HG02610 (cell line): ENCODE measurements at regions not wholly inside any gene's neighbourhood (a gene's known extent, or its start where the extent isn't known, plus 50 kb on each side); places are given as distances from the start of the nearest gene placed in this dataset.
"Not testable (repeated sequence)": the region's sequence is repeated elsewhere in the genome, so short reads cannot be mapped to it uniquely, and the experiment has no call there.

Source experiments
- ATAC-seq: cut with Tn5 transposase; IDR thresholded peaks from one replicate; pipeline ENCODE4 v1.9.1; 2021; ENCODE audit warnings: mild to moderate bottlenecking, moderate library complexity; ENCODE audit not compliant: unreplicated experiment

DNA sequence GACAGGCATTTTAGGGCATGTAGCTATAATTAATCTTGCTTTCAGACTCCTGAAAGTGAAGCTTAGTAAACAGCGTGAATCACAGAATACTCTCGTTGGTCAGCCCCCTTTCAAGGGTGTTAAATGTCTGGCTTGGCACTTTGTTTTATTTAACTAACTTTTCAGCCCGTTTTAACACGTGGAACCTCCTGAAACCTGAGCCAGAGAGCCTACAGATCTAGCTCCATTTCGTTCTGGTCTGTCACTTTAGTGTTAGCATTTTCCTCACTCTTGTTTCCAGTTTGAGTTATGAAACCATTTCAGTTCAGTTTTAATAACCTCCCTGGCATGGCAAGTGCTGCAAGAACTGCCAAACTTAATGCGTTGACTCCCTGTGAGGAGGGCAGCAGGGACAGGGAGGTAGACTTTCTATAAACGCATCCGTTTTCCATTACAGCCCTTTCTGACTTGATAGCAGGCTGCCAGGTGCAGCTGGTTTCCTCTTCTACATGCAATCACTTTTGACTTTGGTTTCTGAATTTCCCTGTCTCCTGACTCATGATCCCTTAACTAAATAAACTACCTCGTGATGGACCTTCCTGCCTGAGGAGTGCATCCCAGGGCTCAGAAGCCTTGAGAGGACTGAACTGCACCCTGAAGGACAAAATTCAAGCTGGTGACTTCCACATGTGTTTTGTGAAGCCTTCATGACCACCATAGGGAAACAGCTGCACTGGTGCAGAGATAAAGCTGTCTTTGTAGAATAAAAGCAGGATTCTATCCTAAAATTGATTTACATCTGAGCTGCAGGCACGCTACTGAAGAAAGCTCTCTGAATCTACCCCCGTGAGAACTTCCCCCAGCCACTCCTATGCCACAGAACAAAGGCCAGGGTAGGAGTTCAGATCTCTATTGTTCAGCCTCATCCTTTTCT lies 192.6 kb downstream of the DLEU7 start:
- no peak for ATAC-seq

DNA sequence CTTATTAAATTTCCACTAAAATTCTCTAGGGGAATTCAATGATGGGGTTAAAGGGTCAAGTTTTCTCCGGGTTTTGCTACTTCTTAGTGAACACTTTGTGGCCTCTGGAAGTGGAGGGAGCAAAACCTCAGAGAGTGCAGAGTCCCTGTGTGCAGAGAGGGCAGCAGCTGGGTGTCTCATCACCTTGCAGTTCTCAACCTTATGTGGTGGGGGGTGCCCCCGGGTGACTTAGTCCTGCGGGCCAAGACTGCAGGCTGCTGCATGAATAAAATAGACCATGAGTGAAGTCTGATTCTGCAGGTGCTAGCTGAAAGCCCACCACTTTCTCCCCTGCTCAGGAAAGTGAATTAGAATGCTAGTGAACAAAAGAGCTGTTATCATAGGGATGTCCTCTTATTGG lies 191.6 kb downstream of the DLEU7 start:
- no peak for ATAC-seq

DNA sequence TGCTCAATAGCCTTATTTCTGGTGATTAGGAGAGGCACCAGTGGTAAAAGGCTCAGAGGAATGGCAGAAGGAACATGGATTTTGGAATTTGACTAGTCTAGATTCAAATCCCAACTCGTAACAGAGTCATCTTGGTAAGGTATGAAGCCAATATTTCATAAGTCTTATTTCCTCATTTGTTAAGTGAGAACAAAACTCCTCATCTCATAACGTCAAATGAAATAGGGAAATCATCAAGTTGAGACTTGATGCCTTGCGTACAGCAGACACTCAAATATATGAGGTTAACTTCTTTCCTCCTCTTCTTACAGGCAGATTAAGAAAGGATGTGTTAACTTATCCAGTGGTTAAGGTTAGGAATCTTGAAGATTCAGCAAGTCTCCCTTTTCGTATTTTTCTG lies 189.2 kb downstream of the DLEU7 start:
- no peak for ATAC-seq

DNA sequence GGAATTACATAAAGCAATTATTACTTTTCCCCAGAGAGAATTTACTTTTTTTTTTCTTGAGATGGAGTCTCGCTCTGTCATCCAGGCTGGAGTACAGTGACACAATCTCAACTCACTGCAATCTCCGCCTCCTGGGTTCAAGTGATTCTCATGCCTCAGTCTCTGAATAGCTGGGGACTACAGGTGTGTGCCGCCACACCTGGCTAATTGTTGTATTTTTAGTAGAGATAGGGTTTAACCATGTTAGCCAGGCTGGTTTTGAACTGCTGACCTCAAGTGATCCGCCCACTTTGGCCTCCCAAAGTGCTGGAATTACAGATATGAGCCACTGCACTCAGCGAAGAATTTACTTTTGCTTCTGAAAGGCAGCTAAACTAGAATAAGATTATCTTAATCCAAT lies 181.6 kb downstream of the DLEU7 start:
- ATAC-seq: not testable (repeated sequence)

DNA sequence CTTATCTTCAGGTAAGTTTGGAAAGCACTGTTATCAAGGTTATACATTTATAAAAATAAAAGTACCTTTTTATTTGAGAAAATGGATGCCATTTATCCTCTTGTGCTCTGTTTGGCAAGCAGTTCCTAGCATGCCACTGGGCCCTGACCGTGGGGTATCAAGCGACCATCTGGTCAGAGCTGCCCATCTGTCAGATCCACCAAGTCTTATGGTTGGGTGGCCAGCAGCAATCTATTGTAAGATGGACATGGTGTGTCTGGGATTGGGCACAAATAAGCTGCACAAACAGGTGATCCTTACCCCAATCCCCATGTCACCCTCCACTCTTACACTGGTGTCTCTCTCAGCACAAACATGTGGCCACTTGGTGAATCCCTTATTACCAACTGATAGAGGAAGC lies 178.5 kb downstream of the DLEU7 start:
- no peak for ATAC-seq

DNA sequence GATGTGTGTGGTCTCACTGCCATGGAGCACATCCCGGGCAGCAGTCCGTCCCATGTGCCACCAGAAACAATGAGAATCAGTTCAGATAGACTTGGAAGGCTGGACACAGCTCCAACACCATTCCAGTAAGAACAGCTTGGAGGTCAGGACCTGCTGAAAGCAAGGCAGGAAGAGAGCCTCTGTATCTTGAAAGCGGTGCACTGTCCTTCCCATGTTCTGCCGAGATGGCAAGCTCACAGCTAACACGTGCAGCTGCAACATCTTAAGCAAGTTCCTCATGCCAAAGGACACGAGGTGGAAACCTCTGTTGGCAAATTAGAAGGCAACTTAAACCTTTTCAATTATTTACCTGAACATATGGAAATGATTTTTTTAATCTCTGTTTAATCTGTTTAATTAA lies 175.4 kb downstream of the DLEU7 start:
- ATAC-seq: no peak

DNA sequence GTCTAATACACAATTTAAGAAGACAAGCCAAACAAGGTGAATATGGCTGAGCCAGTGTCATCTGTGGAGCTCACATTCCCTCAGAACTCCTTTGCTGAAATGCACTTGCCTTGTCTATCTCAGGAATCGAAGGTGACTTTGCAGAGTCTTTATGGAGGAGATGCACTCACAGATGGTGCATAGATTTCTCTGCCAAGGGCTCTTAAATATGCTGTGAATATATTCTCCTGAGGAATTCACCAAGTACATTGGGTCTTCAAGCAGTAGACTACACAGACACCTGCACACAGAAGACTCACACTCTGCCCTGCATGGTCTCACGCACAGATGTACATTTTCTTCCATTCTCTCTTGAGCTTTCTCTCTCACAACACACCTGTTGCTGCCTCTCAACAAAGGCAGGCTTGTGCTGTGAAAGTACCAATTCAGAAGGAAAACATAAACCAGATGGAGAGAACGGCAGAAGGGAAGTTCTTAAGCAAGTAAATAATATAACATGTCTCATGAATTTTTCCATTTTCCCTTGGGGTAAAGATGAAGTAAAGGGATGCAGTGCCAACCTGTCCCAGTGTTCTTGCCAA lies 174.7 kb downstream of the DLEU7 start:
- no peak for ATAC-seq

DNA sequence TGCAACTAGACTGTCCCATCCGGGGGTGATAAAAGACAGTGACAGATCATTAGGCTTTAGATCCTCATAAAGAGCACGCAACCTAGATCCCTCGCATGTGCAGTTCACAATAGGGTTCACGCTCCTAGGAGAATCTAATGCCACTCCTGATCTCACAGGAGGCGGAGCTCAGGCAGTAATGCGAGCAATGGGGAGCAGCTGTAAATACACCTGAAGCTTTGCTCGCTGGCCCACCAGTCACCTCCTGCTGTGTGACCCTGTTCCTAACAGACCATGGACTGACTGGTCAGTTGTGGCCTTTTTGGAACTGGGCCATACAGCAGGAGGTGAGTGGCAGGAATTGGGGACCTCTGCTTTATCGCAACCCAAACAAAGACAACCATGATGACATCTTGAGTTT lies 173.2 kb downstream of the DLEU7 start:
- ATAC-seq: no peak

DNA sequence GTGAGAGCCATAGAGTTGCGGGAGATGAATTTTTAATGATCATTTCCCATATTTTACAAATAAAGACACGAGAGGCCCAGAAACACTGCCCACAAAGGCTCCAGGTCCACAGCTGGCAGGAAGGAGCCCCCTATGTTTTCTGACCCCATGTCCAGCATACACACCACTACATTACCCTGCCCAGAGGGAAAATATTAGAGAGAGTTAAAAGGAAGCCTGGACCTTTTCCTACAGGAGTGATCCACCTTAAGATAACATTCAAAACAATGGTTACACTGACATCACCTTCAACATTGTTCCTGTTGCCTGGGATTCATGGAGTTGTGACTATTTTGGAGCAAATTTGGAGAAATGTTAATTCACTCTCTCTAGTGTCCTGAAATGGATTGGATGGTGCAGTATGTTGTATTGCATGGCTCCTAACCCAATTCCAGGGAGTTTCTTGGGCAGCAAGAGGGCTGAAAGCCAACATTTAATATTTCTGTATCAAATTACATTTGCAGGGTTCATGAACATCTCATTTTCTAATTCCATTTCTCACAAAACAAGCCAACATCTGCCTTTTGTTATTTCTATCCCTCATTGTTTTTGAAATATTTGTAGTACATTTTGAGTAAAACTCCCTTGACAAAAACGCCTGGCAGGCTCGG lies 172.5 kb downstream of the DLEU7 start:
- ATAC-seq: no peak

DNA sequence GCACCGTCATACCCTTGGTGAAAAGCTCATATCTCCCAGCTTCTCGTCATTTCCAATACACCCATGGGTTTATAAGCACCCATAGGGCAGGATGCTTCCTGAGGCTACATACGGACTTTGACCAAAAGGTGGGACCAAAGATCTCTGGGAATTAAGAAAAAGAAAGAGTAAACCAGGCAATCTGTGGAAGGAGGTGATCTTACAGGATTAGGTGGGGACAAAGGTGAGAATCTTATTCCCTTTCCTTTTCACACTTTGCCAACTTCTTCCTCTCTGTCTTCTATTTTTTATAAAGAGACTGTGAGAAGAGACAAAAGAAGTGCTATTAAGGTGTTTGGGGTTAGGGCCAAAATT lies 172.0 kb downstream of the DLEU7 start:
- ATAC-seq: no peak

DNA sequence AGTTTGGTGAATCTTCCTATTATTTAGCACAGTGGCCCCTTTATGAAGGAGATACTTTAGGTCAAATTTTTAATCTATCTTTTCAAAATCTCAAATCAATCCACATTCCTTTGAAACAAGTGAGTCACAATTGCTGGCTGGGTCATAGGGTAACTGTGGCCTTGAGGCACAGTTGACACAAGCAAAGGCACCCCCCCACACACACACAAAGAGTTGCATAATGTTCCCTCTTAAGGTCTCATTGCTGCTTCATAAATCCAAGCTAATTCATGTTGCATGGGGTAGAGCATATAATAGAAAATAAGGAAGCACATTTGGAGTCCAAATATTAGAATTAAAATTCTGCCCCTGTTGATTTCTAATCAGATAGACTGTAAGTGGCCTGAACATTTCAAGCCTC lies 171.5 kb downstream of the DLEU7 start:
- ATAC-seq: no peak

DNA sequence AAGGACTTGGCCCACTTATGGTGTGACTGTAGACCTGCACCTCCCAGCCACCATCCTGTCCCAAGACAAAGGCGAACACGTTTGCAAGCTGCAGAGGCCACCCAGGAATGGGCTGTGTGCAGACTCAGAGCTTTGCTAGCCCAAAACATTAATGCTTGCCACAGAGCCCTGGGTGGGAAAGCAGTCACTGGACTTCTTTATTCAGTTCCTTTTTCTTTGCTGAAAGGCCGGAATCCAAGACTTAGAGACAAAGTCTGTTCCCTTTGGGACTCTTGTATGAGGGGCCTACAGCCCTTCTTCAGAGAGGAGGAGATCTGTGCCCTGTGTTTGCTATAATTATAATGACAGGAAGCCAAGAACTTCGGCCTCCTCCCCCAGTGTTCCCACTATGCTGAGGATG lies 167.8 kb downstream of the DLEU7 start:
- no peak for ATAC-seq

DNA sequence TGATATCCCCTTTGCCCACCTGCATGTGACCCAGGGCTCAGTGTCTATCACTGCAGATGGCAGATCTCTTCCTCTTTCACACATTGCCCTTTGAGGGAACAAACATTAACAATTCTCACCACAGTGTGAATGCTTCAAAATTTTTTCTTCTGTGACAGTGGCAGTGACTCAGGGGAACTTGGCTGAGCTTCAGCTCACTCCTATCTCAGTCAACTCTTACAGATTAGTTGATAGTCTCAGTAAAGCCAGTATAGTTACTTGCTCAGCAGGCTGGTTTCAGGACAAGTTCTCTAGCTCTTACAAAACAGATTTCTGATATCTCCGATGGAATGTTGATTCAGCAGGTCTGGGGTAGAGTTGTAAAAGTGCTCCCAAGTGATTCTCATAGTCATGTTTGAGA lies 166.9 kb downstream of the DLEU7 start:
- no peak for ATAC-seq

DNA sequence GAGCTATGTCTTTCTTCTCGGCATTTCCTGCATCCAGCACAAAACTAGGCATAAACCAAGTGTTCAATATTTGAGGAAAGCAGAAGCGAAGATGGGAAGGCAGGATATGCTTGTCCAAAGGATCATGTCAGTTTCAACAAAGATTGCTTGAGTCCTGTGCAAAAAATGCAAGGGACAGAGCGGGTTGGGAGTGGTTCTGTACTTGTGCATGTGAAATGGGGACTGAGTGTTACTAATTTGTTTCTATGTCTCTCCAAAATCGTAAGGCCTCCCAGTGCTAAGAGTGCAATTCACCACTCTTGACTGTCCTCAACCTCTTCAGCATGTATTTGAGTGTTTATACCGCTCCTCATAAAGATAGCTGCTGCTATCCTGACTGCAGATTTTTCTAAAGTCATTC lies 166.2 kb downstream of the DLEU7 start:
- ATAC-seq: no peak

DNA sequence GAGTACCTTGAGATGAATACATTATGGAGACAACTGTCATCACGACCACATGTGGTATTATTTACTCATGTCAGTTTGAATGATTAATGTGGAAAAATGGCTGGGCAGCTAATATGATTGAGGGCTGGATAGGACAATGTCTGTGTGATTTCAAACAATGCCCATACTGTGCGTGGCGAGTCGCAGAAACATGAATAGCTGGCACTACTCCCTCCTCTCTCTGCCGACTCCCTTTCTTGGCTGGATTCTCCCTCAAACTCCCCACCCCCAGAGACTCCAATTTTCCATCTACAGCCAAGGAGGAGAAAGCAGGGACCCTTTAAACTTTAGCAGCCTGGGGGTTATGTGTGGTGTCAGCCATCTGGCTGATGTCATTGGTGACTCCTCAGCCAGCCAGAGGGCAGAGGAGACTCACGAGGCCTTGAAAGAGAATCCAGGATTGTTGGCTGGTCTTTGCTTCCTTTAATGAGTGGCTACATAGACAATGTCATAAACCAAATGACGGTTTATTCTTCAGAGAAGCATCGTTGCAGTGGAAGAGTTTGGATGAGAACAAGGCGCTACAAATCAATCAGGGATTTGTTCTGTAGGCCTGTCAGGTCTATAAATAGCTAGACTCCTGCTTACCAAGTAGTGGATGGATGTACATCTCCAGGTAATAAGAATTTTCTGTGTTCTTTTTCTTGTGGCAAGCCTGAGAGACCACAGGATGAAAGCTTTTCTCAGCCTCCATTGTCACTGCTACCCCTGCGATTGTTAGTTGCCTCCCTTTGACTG lies 165.6 kb downstream of the DLEU7 start:
- ATAC-seq: no peak

DNA sequence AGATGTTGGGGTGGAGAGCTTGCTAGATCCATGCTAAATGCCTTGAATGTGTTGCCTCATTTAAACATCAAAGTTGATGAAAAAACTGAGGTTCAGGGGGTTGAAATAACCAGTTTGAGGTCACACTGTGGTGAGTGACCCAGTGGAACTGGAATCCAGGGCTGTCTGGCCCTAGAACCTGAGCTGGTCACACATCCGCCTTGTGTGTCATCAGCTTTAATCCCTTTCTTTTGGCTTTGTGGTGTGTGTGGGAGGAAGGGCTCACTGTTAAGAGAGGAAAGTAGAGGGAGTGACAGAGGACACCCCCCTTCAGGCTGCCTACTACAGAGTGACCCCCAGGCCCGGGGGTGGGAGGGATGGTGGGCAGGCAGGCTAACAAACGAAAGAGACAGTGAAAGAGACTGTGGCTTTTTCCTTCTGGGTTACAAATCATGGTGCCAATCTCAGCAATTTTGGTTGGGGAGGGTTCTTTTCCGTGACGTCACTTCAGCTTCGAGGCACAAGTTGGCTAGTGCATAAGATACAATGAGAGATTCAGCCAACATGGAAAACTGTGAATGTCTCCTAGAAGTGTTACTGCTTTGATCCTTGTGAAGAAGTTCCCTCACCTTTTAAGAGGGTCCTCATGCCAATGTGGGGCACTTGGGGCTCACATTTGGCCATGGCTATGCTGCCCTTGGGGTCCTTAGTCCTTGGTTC lies 164.9 kb downstream of the DLEU7 start:
- no peak for ATAC-seq

DNA sequence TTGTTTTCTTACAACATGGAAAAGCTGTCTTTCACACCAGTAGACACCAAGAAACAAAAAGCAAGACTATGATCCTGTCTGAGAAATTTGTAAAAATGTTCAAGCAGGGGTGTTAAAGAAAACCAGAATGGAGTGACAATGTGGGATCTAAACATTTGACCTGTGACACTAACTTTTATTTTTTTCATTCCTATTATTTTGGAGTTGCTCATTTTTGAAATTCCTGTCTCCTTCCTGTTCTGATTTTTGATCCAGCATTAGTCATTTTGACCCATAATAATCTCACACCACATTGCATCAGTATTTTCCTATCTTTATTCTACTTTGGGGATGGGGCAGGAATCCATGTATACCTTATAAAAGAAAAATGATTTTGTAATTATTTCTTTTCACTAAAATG lies 164.2 kb downstream of the DLEU7 start:
- no peak for ATAC-seq

DNA sequence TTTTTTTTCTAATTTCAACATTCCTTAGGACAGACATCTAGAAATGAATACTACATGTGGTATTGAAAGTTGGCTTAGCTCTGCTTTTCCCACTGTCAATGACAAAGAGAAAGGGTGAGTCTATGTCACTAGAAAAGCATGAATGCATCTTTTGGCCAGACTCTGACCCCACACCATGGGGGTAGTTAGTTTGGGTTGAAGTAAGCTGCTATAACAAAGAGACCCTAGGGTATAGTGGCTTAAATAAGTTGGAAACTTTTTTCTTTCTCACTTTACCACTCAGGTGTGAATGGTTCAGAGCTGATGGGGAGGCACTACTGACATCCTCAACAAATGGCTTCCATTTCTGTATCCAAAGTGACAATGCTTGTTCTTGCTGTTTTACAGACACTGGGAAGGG lies 161.5 kb downstream of the DLEU7 start:
- no peak for ATAC-seq

DNA sequence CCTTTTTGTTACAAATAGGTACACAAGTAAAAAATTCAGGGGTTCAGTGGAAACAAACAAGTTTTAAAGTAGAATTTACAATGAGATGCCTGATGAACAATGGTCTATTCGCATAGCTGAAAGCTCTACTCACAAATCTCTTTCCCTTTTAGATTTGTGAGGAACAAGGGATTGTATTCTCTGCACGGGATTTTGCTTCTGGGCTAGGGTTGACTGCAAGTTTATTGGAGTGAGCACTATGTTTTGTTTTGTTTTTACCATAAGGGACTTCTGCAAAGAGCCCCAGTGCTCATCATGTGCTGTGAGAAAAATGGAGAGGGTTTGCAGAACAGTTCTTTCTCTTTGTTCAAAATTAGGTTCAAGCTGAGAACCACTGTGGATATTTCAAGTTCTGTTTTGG lies 160.5 kb downstream of the DLEU7 start:
- no peak for ATAC-seq

DNA sequence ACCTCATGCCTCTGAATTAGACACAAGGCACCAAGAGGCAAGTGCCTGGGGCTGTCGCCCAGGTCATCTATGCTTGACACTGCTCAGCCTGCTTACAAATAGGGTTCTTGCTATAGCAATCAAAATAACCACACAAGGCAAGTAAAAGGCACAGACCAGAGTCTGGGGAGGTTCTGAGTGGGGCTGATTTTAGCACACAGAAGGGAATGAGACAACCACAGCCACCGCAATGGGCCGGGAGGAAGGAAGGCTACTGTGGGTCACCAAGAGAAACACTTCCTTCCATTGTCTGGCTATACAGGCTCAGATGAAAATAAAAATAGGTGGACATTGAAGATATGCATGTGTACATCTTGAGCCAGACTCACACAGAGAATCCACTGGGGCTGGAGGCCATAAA lies 159.1 kb downstream of the DLEU7 start:
- ATAC-seq: no peak

DNA sequence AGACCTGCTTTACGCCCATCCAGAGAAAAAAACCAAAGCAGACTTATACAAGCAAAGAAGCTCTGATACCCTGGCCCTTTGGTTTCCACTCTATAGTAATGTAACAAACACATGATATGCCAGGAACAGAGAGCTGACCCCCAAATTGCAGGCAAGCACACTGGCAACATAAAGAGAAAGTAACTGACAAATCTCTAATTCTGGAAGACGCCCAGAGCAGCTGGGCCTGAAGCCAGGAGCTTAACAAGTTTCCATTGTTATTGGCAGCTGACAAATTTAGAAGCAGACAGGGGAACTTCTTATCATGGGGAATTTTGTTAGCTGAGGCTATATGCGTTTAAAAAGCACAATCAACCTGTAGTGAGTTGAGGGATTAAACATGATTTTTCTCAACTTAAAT lies 158.0 kb downstream of the DLEU7 start:
- ATAC-seq: no peak
